ACHN (cell line): ENCODE measurements at regions not wholly inside any gene's neighbourhood (a gene's known extent, or its start where the extent isn't known, plus 50 kb on each side); places are given as distances from the start of the nearest gene placed in this dataset.
"Not testable (repeated sequence)": the region's sequence is repeated elsewhere in the genome, so short reads cannot be mapped to it uniquely, and the experiment has no call there.

Source experiments
- DNase-seq: peaks from one replicate; pipeline ENCODE4 v3.0.0-alpha.2; 2015
- in situ Hi-C: cut with HindIII; loops from 2 replicates; pipeline ENCODE4 v1.10.0; 2017; ENCODE audit warnings: low sequenced_read_pairs, low pct_ligation_motif_present, low pct_unique_long_range_greater_than_20kb

GRCh38 chr5:54793468-54794134 is 191.8 kb downstream of the ESM1 start:
- DNase-seq, result no peak
- in situ Hi-C loops, result no loop called here

GRCh38 chr5:54792611-54793404 is 192.6 kb downstream of the ESM1 start:
- in situ Hi-C loops, result no loop called here
- DNase-seq, result no peak

- DNase-seq, in situ Hi-C loops: not testable (repeated sequence)
These were observed 197.5 kb downstream of the ESM1 start for GRCh38 chr5:54787910-54788309.

- in situ Hi-C loops, result no loop called here
- no peak for DNase-seq
These were observed 199.4 kb downstream of the ESM1 start for GRCh38 chr5:54785729-54786591.

GRCh38 chr5:54778783-54779182 is 206.6 kb downstream of the ESM1 start:
- no peak for DNase-seq
- in situ Hi-C loops, result no loop called here

GRCh38 chr5:54775645-54776044 is 209.7 kb downstream of the ESM1 start:
- no peak for DNase-seq
- in situ Hi-C loops, result no loop called here

GRCh38 chr5:54774281-54775170 is 210.9 kb downstream of the ESM1 start:
- in situ Hi-C loops, result no loop called here
- no peak for DNase-seq

- no peak for DNase-seq
- in situ Hi-C loops, result no loop called here
These were observed 212.7 kb downstream of the ESM1 start for GRCh38 chr5:54772684-54773083.

GRCh38 chr5:54772231-54772630 is 213.2 kb downstream of the ESM1 start:
- no peak for DNase-seq
- in situ Hi-C loops, result no loop called here

- in situ Hi-C loops, result no loop called here
- no peak for DNase-seq
These were observed 215.6 kb downstream of the ESM1 start for GRCh38 chr5:54769746-54770145.

- in situ Hi-C loops, result no loop called here
- no peak for DNase-seq
These were observed 216.3 kb downstream of the ESM1 start for GRCh38 chr5:54769072-54769471.

GRCh38 chr5:54766748-54767147 is 218.6 kb downstream of the ESM1 start:
- no peak for DNase-seq
- in situ Hi-C loops, result no loop called here

- in situ Hi-C loops, result no loop called here
- no peak for DNase-seq
These were observed 220.0 kb downstream of the ESM1 start for GRCh38 chr5:54765165-54766028.

- no peak for DNase-seq
- in situ Hi-C loops, result no loop called here
These were observed 221.0 kb downstream of the ESM1 start for GRCh38 chr5:54764102-54765090.

- no peak for DNase-seq
- in situ Hi-C loops, result no loop called here
These were observed 224.1 kb downstream of the ESM1 start for GRCh38 chr5:54761213-54761701.

GRCh38 chr5:54760182-54760935 is 225.0 kb downstream of the ESM1 start:
- in situ Hi-C loops, result no loop called here
- no peak for DNase-seq
